Gastroesophageal sphincter (tissue), 4 donors: ENCODE measurements at regions not wholly inside any gene's neighbourhood (a gene's known extent, or its start where the extent isn't known, plus 50 kb on each side); places are given as distances from the start of the nearest gene placed in this dataset.
"Not testable (repeated sequence)": the region's sequence is repeated elsewhere in the genome, so short reads cannot be mapped to it uniquely, and the experiment has no call there.

Experiments used
- ATAC-seq: fragments of 150-250 bp; one replicate; pipeline ENCODE4 v1.9.1; 2016; ENCODE audit warnings: mild to moderate bottlenecking, moderate library complexity
- H3K27ac ChIP-seq, 4 donors: fragments of 200-600 bp; sonication (generic) in 3 of 4; 1 replicate in 3 of 4; 2 replicates in 1 of 4; pipeline ENCODE4 v1.5.1; 2016 to 2019
- H3K27me3 ChIP-seq: fragments of 200-600 bp; sonication (generic); one replicate; pipeline ENCODE4 v1.5.1; 2019
- H3K36me3 ChIP-seq, 2 donors: fragments of 200-600 bp; sonication (generic); one replicate each; pipeline ENCODE4 v1.5.1; 2019; ENCODE audit warnings: control low read depth in 1 of 2
- H3K4me1 ChIP-seq, 3 donors: fragments of 200-600 bp; sonication (generic); 1 replicate in 2 of 3; 2 replicates in 1 of 3; pipeline ENCODE4 v1.5.1; 2016 to 2019; ENCODE audit warnings: control low read depth in 2 of 3
- H3K4me3 ChIP-seq, 2 donors: fragments of 200-600 bp; sonication (generic); one replicate each; pipeline ENCODE4 v1.5.1; 2019; ENCODE audit warnings: mild to moderate bottlenecking in 1 of 2, moderate library complexity in 1 of 2
- H3K9me3 ChIP-seq, 3 donors: fragments of 200-600 bp; sonication (generic); one replicate each; pipeline ENCODE4 v1.5.1; 2017 to 2019; ENCODE audit warnings: control low read depth in 2 of 3
- CTCF ChIP-seq, 4 experiments: fragments of 200-600 bp in 2 of 4; fragments of 450-650 bp in 2 of 4; sonication (generic) in 1 of 4; IDR thresholded peaks; one replicate each; pipeline ENCODE4 v1.5.1; 2017 to 2019; ENCODE audit warnings: antibody characterized with exemption in 4 of 4, mild to moderate bottlenecking in 2 of 4, moderate library complexity in 2 of 4
- EP300 ChIP-seq: sonication (generic); formaldehyde crosslinking; IDR thresholded peaks from one replicate; pipeline ENCODE4 v1.6.1; 2017; ENCODE audit warnings: antibody characterized with exemption, mild to moderate bottlenecking
- POLR2A ChIP-seq, 2 donors: fragments of 450-650 bp; IDR thresholded peaks; one replicate each; pipeline ENCODE4 v1.6.1; 2017; ENCODE audit warnings: antibody characterized with exemption in 2 of 2, mild to moderate bottlenecking in 2 of 2, moderate library complexity in 1 of 2
- POLR2AphosphoS5 ChIP-seq: sonication (generic); formaldehyde crosslinking; IDR thresholded peaks from one replicate; pipeline ENCODE4 v1.6.1; 2017; ENCODE audit warnings: antibody characterized with exemption
- WGBS, 2 donors: methylation state at CpG; one replicate each; pipeline ENCODE4 v1.1.5; 2018; ENCODE audit warnings: low coverage in 1 of 2; 5-methylcytosine and 5-hydroxymethylcytosine counted together

DNA sequence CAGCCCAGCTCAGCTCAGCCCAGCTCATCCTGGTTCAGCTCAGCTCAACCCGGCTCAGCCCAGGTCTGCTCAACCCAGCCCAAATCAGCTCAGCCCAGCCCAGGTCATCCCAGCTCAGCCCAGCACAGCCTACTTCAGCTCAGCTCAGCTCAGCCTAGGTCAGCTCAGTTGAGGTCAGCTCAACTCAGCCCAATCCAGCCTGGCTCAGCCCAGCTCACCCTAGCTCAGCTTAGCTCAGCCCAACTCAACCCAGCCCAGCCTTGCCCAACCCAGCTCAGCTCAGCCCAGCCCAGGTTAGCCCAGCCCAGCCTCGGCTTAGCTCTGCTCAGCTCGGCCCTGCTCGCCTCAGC lies 332.3 kb downstream of the TMEM121 start:
- 60% methylated on average over 1 of the region's 4 CpGs; no CpG with 5 or more reads in 1 of the 2 donors for WGBS, 2 donors
- no peaks in the 10 kb centered on the region for H3K36me3 ChIP-seq
- no peak for TF ChIP-seq POLR2A (IDR thresholded peaks at IDR 0.05)
- no peak for TF ChIP-seq CTCF (IDR thresholded peaks at IDR 0.05)
- TF ChIP-seq EP300, result no peak
- TF ChIP-seq POLR2AphosphoS5, result no peak

DNA sequence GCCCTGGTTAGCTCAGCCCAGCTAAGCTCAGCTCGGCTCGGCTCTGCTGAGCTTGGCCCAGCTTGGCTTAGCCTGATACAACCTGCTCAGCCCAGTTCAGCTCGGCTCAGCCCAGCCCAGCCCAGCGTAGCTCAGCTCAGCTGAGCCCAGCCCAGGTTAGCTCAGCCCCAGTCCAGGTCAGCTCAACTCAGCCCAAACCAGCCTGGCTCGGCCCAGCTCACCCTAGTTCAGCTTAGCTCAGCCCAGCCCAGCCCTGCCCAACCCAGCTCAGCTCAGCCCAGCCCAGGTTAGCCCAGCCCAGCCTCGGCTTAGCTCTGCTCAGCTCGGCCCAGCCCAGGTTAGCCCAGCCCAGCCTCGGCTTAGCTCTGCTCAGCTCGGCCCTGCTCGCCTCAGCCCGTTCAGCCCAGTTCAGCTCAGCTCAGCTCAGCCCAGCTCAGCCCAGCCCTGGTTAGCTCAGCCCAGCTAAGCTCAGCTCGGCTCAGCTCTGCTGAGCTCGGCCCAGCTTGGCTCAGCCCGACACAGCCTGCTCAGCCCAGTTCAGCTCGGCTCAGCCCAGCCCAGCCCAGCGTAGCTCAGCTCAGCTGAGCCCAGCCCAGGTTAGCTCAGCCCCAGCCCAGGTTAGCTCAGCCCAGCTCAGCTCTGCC lies 332.8 kb downstream of the TMEM121 start:
- not testable (repeated sequence) for H3K27ac ChIP-seq, H3K4me3 ChIP-seq, H3K9me3 ChIP-seq, H3K4me1 ChIP-seq, H3K36me3 ChIP-seq
- peak; percentile 21 for ATAC-seq
- H3K27me3 ChIP-seq, result peaks cover 17% of the 10 kb centered on the region
- WGBS, 2 donors, result no CpG with 5 or more reads among the region's 16 CpGs

More for the DNA sequence above, 332.3 kb downstream of the TMEM121 start:
- Histone ChIP-seq H3K9me3 (peaks cover 0 to 6% (median 0%) of the 10 kb centered on the region in 3 donors), H3K27me3 (peaks cover 12% of the 10 kb centered on the region), H3K27ac (no peak overlapping the region), H3K4me1 (no peaks in the 10 kb centered on the region), H3K4me3 (no peak overlapping the region)
- no peak for ATAC-seq

GRCh38 chr14:105859717-105860614 lies 333.6 kb downstream of the TMEM121 start:
- no peak overlapping the region for H3K4me3 ChIP-seq
- WGBS, 2 donors, result 50% methylated on average over 2 of the region's 11 CpGs; no CpG with 5 or more reads in 1 of the 2 donors

DNA sequence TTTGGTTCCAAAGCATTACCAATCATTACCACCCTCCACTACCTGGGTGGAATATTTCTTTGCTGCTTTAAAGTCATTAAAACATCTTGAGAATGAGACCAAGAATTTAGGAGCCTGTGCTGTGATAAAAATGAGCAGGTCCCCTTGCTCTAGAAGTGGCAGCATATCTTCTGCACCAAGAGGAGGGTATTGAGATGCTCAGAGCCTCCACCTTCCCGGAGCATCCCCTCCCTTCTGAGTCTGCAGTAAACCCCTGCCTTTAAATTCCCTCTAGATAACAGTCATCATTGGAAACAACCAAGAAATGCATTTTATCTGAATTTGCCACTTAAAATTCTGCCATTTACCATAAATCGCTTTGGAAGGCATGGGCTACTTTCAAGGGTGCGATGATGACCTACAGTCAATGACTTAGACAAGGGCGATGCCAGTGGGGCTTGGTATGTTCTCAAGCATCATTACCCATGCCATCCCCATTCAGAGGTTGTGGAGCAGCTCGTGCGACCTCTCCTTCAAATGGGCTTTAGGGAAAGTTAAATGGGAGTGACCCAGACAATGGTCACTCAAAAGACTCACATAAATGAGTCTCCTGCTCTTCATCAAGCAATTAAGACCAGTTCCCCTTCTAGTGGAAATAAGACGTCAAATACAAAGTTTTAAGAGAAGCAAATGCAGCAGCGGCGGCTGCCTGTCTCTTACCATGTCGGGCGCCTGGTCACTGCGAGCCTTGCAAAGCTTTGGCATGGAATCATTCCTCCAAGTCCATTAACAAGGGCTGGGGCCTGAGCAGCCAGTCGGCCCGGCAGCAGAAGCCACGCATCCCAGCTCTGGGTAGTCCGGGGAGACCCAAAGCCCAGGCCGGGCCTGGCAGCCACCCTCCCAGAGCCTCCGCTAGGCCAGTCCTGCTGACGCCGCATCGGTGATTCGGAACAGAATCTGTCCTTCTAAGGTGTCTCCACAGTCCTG lies 334.5 kb downstream of the TMEM121 start:
- no peak for ATAC-seq
- TF ChIP-seq EP300 (no peak), CTCF (IDR thresholded peaks at IDR 0.05) (no peak), POLR2AphosphoS5 (no peak), POLR2A (IDR thresholded peaks at IDR 0.05) (no peak)
- 60 to 79% methylated on average over 1 to 20 of the region's 22 CpGs for WGBS, 2 donors
- Histone ChIP-seq H3K9me3 (peaks cover 0 to 6% (median 0%) of the 10 kb centered on the region in 3 donors), H3K4me1 (no peaks in the 10 kb centered on the region), H3K27ac (no peak overlapping the region), H3K36me3 (no peaks in the 10 kb centered on the region), H3K27me3 (peaks cover 34% of the 10 kb centered on the region), H3K4me3 (no peak overlapping the region)

More at GRCh38 chr14:105859717-105860614, 333.6 kb downstream of the TMEM121 start:
- H3K9me3 ChIP-seq, result peaks cover 0 to 6% (median 0%) of the 10 kb centered on the region in 3 donors
- TF ChIP-seq CTCF (IDR thresholded peaks at IDR 0.05), result no peak
- no peak for TF ChIP-seq EP300
- no peak for TF ChIP-seq POLR2AphosphoS5
- no peak for TF ChIP-seq POLR2A (IDR thresholded peaks at IDR 0.05)
- ATAC-seq, result no peak
- no peaks in the 10 kb centered on the region for H3K36me3 ChIP-seq
- no peaks in the 10 kb centered on the region for H3K4me1 ChIP-seq
- H3K27ac ChIP-seq, result no peak overlapping the region
- peaks cover 25% of the 10 kb centered on the region for H3K27me3 ChIP-seq

DNA sequence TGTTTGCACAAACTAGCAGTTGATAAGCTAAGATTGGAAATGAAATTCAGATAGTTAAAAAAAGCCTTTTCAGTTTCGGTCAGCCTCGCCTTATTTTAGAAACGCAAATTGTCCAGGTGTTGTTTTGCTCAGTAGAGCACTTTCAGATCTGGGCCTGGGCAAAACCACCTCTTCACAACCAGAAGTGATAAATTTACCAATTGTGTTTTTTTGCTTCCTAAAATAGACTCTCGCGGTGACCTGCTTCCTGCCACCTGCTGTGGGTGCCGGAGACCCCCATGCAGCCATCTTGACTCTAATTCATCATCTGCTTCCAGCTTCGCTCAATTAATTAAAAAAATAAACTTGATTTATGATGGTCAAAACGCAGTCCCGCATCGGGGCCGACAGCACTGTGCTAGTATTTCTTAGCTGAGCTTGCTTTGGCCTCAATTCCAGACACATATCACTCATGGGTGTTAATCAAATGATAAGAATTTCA lies 335.6 kb downstream of the TMEM121 start:
- Histone ChIP-seq H3K4me1 (no peaks in the 10 kb centered on the region), H3K27me3 (peaks cover 38% of the 10 kb centered on the region), H3K4me3 (no peak overlapping the region), H3K9me3 (peaks cover 0 to 6% (median 0%) of the 10 kb centered on the region in 3 donors), H3K36me3 (no peaks in the 10 kb centered on the region), H3K27ac (no peak overlapping the region)
- no peak for ATAC-seq
- whole genome bisulfite sequencing, 2 donors, result 77 to 84% methylated on average over 11 of the region's 11 CpGs
- TF ChIP-seq POLR2A (IDR thresholded peaks at IDR 0.05) (no peak), EP300 (no peak), CTCF (IDR thresholded peaks at IDR 0.05) (no peak), POLR2AphosphoS5 (no peak)
